GM19455 (cell line): ENCODE measurements at regions not wholly inside any gene's neighbourhood (a gene's known extent, or its start where the extent isn't known, plus 50 kb on each side); places are given as distances from the start of the nearest gene placed in this dataset.
"Not testable (repeated sequence)": the region's sequence is repeated elsewhere in the genome, so short reads cannot be mapped to it uniquely, and the experiment has no call there.

Experiments
- ATAC-seq: cut with Tn5 transposase; IDR thresholded peaks from one replicate; pipeline ENCODE4 v1.9.1; 2021; ENCODE audit not compliant: unreplicated experiment

DNA sequence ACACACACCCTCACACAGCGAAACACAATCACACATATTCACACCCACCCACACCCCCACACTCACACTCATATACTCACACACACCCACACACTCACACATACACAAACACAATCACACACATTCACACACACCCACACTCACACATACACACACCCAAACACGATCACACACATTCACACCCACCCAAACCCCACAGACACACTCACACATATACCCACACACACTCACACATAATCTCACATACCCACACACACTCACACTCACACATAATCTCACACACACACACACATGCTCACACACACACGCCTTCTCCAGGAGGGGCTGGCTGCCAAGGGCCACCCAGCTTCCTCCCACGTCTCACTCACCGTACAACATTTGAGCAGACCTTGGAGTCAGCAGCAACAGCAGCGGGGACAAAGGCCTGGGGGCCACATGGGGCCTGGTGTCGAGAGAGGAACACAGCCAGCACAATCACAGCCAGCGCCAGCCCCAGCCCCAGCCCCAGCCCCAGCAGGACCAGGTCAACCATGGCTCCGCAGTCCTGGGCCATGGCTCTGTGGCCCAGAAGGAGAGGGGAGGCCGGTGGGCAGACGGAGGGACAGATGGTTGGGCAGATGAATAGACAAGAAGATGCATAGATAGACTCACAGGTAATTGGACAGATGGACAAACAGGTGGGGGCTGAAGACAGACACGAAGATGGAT, 932.9 kb downstream of the TUBA3C start:
- ATAC-seq = not testable (repeated sequence)

DNA sequence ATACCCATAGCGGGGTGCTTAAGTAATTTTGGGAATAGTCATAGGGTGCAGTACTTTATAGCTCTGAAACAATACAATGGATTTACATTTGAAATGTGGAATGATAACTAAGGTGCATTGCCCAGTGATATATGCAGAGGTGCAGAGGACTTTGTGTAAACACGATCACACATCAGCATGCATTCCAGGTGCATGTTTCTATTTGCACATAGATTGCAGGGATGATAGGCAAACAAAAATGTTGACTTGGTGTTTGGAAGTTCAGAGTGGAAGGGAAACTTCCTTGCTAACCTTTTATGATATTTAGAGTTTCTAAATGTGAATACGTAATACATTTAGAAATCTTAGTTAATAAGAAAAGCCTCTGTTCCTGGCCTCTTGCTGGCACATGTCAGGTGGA, 941.5 kb downstream of the TUBA3C start:
- ATAC-seq = not testable (repeated sequence)

DNA sequence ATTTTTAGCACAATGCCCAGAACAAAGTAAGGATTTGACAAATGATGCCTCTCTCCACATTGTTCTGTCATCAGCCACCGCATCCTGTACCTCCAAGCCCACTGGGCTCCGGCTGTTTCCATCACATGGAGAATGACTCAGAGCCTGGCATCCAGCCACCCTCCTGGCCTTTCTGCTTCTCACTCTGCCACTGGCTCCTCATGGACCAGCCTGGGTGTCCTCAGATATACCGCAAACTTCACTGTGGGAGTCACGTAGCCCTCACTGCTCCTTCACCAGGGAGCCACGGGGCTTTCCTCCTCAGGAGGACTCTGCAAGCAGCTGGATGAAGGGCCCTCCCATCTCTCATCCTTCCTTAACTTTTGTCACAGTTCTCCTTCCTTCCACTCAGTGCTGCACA, 943.0 kb downstream of the TUBA3C start:
- ATAC-seq = not testable (repeated sequence)

DNA sequence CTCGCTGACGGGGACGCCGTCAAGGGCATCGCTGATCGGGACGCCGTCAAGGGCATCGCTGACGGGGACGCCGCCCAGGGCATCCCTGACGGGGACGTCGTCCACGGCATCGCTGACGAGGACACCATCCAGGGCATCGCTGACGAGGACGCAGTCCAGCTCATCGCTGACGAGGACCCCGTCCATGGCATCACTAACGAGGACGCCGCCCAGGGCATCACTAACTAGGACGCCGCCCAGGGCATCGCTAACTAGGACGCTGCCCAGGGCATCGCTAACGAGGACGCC, 945.2 kb downstream of the TUBA3C start:
- no peak for ATAC-seq

DNA sequence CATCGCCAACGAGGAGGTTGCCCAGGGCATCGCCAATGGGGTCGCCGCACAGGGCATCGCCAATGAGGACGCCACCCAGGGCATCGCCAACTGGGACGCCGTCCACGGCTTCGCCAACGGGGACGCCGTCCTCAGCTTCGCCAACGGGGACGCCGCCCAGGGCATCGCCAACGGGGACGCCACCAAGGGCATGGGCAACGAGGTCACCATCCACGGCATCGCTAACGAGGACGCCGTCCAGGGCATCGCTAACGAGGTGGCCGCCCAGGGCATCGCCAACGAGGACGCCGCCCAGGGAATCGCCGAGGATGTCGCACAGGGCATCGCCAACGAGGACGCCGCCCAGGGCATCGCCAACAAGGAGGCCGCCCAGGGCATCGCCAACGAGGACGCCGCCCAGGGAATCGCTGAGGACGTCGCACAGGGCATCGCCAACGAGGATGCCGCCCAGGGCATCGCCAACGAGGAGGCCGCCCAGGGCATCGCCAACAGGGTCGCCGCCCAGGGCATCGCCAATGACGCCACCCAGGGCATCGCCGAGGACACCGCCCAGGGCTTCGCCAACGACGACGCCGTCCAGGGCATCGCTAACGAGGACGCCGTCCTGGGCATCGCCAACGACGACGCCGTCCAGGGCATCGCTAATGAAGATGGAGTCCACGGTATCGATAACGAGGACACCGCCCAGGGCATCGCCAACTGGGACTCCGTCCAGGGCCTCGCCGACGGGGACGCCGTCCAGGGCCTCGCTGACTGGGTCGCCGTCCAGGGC, 945.7 kb downstream of the TUBA3C start:
- no peak for ATAC-seq

DNA sequence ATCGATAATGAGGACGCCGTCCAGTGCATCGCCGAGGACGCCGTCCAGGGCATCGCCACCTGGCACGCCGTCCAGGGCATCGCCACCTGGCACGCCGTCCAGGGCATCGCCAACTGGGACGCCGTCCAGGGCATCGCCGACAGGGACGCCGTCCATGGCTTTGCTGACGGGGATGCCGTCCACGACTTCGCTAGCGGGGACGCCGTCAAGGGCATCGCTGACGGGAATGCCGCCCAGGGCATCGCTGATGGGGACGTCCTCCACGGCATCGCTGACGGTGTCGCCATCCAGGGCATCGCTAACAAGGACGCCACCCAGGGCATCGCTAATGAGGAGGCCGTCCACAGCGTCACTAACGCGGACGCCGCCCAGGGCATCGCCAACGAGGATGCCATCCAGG, 946.5 kb downstream of the TUBA3C start:
- ATAC-seq = no peak

DNA sequence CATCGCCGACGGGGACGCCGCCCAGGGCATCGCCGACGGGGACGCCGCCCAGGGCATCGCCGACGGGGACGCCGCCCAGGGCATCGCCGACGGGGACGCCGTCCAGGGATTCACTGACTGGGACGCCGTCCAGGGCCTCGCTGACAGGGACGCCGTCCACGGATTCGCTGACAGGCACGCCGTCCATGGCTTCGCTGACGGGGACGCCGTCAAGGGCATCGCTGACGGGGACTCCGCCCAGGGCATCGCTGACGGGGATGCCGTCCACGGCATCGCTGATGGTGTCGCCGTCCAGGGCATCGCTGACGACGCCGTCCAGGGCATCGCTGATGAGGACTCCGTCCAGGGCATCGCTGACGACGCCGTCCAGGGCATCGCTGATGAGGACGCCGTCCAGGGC, 947.2 kb downstream of the TUBA3C start:
- ATAC-seq = not testable (repeated sequence)

DNA sequence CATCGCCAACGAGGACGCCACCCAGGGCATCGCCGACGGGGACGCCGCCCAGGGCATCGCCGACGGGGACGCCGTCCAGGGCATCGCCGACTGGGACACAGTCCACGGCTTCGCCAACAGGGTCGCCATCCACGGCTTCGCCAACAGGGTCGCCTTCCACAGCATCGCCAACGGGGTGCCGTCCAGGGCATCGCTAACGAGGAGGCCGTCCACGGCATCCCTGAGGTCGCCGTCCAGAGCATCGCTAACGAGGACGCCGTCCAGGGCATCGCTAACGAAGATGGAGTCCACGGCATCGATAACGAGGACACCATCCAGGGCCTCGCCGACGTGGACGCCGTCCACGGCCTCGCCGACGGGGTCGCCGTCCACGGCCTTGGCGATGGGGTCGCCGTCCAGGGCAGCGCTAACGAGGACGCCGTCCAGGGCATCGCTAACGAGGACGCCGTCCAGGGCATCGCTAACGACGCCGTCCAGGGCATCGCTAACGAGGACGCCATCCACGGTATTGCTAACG, 947.8 kb downstream of the TUBA3C start:
- ATAC-seq = no peak

DNA sequence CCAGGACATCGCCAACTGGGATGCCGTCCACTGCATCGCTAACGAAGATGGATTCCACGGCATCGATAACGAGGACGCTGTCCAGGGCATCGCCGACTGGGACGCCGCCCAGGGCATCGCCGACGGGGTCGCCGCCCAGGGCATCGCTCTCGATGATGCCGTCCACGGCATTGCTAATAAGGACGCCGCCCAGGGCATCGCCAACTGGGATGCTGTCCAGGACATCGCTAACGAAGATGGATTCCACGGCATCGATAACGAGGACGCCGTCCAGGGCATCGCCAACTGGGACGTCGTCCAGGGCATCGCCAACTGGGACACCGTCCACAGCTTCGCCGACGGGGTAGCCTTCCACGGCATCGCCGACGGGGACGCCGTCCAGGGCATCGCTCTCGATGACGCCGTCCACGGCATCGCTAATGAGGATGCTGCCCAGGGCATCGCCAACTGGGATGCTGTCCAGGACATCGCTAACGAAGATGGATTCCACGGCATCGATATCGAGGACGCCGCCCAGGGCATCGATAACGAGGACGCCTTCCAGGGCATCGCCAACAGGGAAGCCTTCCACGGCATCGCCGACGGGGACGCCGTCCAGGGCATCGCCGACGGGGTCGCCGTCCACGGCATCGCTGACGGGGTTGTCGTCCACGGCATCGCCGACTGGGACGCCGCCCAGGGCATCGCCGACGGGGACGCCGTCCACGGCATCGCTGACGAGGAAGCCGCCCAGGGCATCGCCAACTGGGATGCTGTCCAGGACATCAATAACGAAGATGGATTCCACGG, 948.4 kb downstream of the TUBA3C start:
- no peak for ATAC-seq

DNA sequence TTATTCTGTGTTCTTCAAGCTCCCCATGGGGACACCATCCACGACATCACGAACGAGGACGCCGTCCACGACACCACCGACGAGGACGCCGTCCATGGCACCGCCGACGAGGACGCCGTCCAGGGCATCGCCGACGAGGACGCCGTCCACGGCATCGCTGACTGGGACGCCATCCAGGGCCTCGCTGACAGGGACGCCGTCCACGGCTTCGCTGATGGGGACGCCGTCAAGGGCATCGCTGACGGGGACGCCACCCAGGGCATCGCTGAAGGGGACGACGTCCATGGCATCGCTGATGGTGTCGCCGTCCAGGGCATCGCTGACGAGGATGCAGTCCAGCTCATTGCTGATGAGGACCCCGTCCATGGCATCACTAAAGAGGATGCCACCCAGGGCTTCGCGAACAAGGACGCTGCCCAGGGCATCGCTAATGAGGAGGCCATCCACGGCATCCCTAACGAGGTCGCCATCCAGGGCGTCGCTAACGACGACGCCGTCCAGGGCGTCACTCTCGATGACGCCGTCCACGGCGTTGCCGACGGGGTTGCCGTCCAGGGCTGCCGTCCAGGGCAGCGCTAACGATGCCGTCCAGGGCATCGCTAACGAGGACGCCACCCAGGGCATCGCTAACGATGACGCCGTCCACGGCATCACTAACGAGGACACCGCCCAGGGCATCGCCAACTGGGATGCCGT, 949.2 kb downstream of the TUBA3C start:
- ATAC-seq = no peak

DNA sequence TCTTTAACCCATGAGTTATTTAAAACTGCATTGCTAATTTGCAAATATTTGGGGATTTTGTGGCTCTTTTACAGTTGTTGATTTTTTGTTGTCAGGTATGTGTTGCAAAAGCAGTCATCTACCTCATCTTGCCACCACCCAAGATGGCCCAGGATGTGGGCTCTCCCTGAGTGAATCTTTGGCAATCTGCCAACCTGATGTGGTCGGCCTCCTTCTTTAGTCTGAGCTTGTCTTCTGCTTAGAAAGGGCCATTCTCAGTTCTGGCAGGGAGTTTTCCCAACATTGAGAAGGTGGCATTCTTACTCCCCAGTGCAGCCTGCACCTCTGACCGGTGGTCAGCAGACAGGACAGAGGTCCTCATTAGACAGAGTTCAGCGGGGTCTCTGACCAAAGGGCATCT, 957.2 kb downstream of the TUBA3C start:
- ATAC-seq = not testable (repeated sequence)

DNA sequence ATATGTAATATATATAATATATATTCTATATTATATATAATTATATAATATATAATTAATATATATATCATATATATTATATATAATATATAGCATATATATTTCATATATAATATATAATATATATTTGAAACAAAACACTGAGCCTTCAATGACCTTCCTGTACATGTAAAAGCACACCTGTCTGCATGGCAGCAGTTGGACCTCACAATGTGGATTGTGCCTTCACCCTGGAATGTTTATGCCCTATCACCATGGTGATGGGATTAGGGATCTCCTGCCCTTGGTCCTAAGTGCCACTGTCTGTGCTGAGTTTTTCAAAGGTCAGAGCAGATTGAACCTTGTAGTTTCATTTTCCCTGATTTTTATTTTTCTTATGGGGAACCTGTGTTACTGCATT, 966.9 kb downstream of the TUBA3C start:
- peak; percentile 28 for ATAC-seq

DNA sequence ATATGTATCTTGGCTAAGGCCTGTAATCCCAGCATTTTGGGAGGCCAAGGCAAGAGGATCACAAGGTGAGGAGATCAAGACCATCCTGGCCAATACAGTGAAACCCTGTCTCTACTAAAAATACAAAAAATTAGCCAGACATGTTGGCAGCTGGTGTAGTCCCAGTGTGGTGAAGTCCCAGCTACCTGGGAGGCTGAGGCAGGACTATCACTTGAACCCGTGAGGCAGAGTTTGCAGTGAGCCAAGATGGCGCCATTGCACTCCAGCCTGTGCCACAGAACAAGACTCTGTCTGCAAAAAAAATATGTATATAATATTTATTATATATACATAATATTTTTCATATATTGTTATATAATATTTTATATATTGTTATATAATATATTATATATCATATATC, 968.1 kb downstream of the TUBA3C start:
- not testable (repeated sequence) for ATAC-seq

DNA sequence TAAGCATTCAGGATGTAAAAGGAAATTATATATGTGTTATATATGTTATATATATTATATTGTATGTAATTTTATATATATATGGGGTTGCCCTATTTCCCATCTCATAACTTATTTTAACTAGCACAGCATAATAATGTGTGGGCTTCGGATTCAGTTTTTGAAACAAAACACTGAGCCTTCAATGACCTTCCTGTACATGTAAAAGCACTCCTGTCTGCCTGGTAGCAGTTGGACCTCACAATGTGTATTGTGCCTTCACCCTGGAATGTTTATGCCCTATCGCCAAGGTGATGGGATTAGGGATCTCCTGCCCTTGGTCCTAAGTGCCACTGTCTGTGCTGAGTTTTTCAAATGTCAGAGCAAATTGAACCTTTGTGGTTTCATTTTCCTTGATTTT, 968.8 kb downstream of the TUBA3C start:
- ATAC-seq = no peak

DNA sequence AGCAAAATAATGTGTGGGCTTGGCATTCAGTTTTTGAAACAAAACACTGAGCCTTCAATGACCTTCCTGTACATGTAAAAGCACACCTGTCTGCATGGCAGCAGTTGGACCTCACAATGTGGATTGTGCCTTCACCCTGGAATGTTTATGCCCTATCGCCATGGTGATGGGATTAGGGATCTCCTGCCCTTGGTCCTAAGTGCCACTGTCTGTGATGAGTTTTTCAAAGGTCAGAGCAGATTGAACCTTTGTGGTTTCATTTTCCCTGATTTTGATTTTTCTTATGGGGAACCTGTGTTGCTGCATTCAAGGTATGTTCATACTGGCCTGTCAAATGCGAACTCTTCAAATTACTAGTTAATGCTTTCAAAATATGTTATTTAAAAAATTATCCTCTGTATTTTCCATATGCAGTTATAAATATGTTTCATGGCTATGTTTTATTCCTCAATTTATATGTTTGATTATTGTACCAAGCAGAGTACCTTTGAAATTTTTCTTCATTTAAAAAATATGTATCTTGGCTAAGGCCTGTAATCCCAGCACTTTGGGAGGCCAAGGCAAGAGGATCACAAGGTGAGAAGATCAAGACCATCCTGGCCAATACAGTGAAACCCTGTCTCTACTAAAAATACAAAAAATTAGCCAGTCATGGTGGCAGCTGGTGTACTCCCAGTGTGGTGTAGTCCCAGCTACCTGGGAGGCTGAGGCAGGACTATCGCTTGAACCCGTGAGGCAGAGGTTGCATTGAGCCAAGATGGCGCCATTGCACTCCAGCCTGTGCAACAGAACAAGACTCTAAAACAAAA, 969.7 kb downstream of the TUBA3C start:
- ATAC-seq = peak; percentile 96

DNA sequence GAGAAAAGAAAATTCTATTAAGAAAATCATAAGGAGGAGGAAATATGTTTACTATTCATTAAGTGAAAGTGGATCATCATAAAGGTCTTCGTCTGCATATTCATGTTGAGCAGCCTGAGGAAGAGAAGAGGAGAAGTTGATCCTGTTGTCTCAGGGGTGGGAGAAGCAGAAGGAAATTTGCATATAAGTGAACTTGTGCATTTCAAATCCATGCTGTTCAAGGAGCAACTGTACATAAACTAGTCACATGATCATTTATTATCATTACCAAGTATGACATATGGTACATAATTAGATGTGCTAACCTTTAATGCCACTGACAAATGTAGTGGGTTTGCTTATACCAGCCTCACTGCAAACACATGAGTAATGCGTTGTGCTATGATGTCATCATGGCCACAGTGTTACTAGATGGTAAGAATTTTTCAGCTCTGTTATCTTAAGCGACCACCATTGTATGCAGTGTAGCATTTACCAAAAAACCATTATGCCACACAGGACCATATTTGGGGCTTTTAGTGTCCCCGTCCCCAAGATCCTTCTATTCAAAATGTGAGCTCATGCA, 976.9 kb downstream of the TUBA3C start:
- ATAC-seq = not testable (repeated sequence)

DNA sequence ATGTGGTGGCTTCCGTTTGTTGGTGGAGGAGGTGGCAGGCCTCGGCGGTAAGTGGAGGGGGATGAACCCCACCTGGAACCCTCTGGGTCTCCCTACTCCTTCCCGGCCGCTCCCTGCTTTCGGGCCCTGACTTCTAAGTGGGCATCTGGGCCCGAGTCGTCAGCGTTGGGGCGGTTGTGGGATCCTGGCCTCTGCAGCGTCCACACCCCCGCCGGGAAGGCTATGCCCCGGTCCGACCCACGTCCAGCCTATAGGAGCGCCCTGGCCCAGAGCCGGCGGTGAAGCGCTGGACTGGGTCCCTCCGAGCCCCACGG, 986.3 kb downstream of the TUBA3C start:
- ATAC-seq = not testable (repeated sequence)

DNA sequence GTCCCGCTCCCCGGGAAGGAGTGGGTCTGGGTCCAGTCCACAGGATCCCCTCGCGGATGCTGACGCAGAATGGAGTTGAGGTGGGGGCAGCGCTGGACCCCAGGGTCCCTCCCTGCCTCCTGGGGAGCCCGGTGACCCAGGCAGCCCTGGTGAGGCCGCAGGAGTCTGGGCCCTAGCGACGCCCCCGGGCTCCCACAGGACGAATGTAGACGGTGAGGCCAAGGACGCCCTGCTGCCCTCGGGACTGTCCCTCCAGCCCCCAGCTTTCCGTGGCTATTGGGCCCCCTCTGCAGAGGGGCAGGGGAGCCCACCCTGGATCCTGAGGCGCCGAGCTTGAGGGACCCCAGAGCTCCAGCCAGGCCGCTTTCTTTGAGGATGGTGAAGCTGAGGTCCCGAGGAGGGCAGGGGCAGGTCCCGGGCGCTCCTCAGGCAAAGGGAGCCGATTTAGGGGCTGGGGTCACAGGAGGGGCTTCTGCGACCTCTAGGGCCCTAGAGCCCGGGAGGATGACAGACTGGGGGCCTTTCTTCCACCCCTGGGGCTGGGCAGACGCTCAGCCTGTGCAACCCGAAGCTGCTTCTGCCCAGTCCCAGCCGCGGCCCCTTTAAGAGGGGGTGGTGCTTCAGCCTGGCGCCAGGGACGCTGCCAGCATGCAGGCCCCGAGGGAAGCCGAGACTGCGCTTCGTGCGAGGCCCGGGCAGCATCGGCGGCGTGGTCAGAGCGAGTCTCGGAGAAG, 986.8 kb downstream of the TUBA3C start:
- ATAC-seq = not testable (repeated sequence)

DNA sequence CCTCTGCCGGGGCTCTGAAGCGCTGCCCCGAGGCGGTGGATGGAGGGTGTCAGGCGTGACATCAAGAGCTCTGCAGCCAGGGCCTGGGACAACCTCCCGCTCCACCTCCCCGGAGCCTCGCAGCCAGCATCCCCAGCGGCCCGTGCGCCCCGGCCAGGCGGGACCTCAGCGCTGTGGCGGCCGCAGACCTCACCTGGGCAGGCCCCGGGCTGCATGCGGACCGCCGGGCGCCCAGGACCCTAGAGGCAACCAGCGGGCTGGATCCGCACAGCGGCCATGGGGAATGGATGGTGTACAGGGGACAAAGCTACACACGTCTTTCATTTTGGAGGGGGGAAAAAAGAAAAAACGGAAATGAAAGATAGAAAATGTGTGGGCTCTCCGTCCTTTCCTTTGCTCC, 987.5 kb downstream of the TUBA3C start:
- ATAC-seq = not testable (repeated sequence)
